ENCODE measurements at regions not wholly inside any gene's neighbourhood (a gene's known extent, or its start where the extent isn't known, plus 50 kb on each side); places are given as distances from the start of the nearest gene placed in this dataset.

- DNase-seq (ENCODE audit: insufficient read length, low spot score) (no peak), FAIRE-seq (no peak)
- no peak for TF ChIP-seq CTCF (IDR thresholded peaks at IDR 0.05; ENCODE audit: insufficient read depth, missing control alignments)
Measured at GRCh38 chr9:106333481-106333880, 529.5 kb upstream of the ZNF462 start.

GRCh38 chr9:106334081-106334480 is 528.9 kb upstream of the ZNF462 start:
- no peak for TF ChIP-seq CTCF (IDR thresholded peaks at IDR 0.05; ENCODE audit: insufficient read depth, missing control alignments)
- DNase-seq (ENCODE audit: insufficient read length, low spot score) (no peak), FAIRE-seq (peak; percentile 38)

GRCh38 chr9:106339882-106340281 is 523.1 kb upstream of the ZNF462 start:
- DNase-seq (ENCODE audit: insufficient read length, low spot score) (no peak), FAIRE-seq (no peak)
- TF ChIP-seq CTCF (IDR thresholded peaks at IDR 0.05; ENCODE audit: insufficient read depth, missing control alignments): no peak

GRCh38 chr9:106350777-106351176 is 512.2 kb upstream of the ZNF462 start:
- DNase-seq (ENCODE audit: insufficient read length, low spot score) (no peak), FAIRE-seq (no peak)
- no peak for TF ChIP-seq CTCF (IDR thresholded peaks at IDR 0.05; ENCODE audit: insufficient read depth, missing control alignments)

DNA sequence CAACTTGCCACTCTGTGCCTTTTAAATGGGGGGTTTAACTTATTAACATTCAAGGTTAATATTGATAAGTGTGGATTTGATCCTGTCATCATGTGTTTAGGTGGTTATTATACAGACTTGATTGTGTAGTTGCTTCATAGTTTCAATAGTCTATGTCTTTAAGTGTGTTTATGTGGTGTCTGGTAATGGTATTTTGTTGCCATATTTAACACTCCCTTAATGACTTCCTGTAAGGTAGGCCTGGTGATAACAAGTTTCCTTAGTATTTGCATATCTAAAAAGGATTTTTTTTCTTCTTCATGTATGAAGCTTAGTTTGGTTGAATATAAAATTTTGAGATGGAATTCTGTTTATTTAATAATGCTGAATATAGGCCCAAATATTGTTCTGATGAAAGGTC is 506.0 kb upstream of the ZNF462 start:
- no peak for TF ChIP-seq CTCF (IDR thresholded peaks at IDR 0.05; ENCODE audit: insufficient read depth, missing control alignments)
- FAIRE-seq: no peak
- no peak for DNase-seq (ENCODE audit: insufficient read length, low spot score)

DNA sequence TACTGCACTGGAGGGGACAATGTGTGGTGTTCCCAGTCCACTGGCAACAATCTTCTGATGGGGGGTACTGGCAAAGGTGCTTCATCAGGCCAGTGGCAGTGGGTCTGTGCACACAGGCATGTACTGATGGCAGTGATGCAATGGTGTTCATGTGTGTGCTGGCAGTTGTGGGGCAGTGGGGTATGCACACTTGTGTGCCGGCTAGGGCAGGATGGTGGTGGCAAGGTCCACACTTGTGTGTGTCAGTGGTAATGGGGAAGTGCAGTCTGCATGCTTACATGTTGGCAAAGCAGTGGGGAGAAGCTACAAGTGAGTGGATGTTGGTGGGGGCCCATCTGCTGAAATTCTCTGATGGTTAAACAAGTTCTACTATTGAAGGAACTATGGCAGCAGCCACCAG is 504.6 kb upstream of the ZNF462 start:
- TF ChIP-seq CTCF (IDR thresholded peaks at IDR 0.05; ENCODE audit: insufficient read depth, missing control alignments): no peak
- DNase-seq (ENCODE audit: insufficient read length, low spot score): no peak
- FAIRE-seq: no peak

DNA sequence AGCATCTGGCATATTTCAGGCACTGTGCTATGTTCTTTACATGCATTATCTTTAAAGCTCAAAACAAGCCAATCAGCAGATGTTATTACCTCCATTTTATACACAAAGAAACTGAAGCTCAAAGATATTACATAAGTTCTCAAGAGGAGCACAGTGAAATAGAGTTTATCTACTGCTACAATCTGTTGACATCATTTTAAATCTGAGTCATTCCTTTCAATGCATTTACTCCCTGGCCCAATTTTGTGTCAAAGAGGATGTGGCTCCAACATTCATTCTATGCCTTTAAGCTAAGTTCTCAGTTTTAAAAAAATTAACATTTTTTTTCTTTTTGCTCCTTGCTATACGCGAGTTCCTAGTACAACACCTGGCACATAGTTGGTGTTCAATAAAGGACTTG is 486.3 kb upstream of the ZNF462 start:
- TF ChIP-seq CTCF (IDR thresholded peaks at IDR 0.05; ENCODE audit: insufficient read depth, missing control alignments): no peak
- no peak for DNase-seq (ENCODE audit: insufficient read length, low spot score)
- no peak for FAIRE-seq
